ENCODE measurements at regions not wholly inside any gene's neighbourhood (a gene's known extent, or its start where the extent isn't known, plus 50 kb on each side); places are given as distances from the start of the nearest gene placed in this dataset. TPM values are rescaled to one million over a fixed set of nuclear protein-coding genes. Genes with fewer than 3 reads are reported as not detected.

DNA sequence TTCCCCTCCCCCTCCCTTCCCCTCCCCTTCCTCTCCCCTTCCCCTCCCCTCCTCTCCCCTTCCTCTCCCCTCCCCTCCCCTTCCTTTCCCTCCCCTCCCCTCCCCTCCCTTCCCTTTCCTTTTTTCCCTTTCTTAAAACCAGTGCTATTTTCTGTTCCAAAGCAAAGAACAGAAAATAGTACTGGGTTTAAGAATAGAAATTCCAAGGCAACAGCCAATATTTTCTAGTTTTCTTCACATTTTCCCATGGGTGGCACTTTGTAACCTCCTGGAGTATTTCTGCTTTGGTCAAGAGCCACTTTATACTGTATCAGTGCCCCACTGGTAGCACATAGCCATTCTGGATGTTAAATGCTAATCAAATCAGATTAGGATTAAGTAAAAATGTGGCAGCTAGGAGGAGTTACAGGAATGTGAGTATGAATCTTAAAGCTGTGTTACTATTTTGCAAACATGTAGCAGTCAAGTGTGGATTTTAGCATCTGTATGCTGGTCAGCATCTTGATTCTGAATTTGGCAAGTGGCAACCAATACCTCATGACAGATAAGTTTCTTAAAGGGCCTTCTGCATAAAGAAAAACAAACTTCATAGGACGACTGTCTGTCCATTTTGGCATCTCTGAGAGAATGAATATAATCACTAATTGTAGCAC, 126.4 kb downstream of the CEP57L1 start:
- H3K79me1 ChIP-seq (ENCODE audit: low read depth, low read length): no peaks in the 10 kb centered on the region
- no peak overlapping the region for H2BK5ac ChIP-seq (ENCODE audit: low read length)
- no peak overlapping the region for H2BK15ac ChIP-seq (ENCODE audit: low read length)
- H4K8ac ChIP-seq (ENCODE audit: low read depth, low read length): no peak overlapping the region
- no peak for DNase-seq (ENCODE audit: low spot score)
- H3K27ac ChIP-seq (replicated peaks; ENCODE audit: low read length): no peak overlapping the region
- H3K18ac ChIP-seq (ENCODE audit: low read length): no peak overlapping the region
- H2AK5ac ChIP-seq (ENCODE audit: low read depth, low read length): no peak overlapping the region
- H2BK12ac ChIP-seq (ENCODE audit: low read length): no peak overlapping the region
- no peak overlapping the region for H3K4me2 ChIP-seq (ENCODE audit: insufficient read depth, low read length, poor library complexity, severe bottlenecking)
- no peaks in the 10 kb centered on the region for H3K4me1 ChIP-seq (ENCODE audit: control insufficient read depth in 2 of 2, insufficient read depth in 1 of 2, low read depth in 1 of 2, low read length in 2 of 2)
- no peak overlapping the region for H2AFZ ChIP-seq (ENCODE audit: low read length)
- no CpG with 5 or more reads among the region's 1 CpG for WGBS, 2 donors (ENCODE audit: extremely low coverage in 2 of 2, insufficient read length in 2 of 2, insufficient replicate concordance in 1 of 2)
- H3K14ac ChIP-seq (ENCODE audit: low read length): no peak overlapping the region
- peaks cover 0 to 3% of the 10 kb centered on the region in 2 donors for H3K9me3 ChIP-seq (replicated peaks in 1 of 2; ENCODE audit: control insufficient read depth in 2 of 2, insufficient read depth in 1 of 2, low read depth in 1 of 2, low read length in 2 of 2)
- H3K4ac ChIP-seq (ENCODE audit: low read length): no peak overlapping the region
- H2BK120ac ChIP-seq (ENCODE audit: low read depth, low read length): no peak overlapping the region
- no peak overlapping the region for H3K23ac ChIP-seq (ENCODE audit: low read depth, low read length, poor library complexity)
- H4K91ac ChIP-seq (ENCODE audit: low read depth, low read length, poor library complexity): no peak overlapping the region
- no peak overlapping the region for H3K9ac ChIP-seq (ENCODE audit: low read depth, low read length, poor library complexity)
- no peaks in the 10 kb centered on the region for H3K36me3 ChIP-seq (replicated peaks in 1 of 2; ENCODE audit: control insufficient read depth in 2 of 2, insufficient read depth in 2 of 2, low read length in 2 of 2)
- no peak overlapping the region for H3K4me3 ChIP-seq (ENCODE audit: low read length in 2 of 2)
- peaks cover 0 to 3% (median 0%) of the 10 kb centered on the region in 3 experiments for H3K27me3 ChIP-seq (ENCODE audit: control insufficient read depth in 3 of 3, insufficient read depth in 3 of 3, low read depth in 1 of 3, low read length in 3 of 3)

Small RNA genes in the stretch of these regions (small RNA-seq; reads per million reads assigned to genes)
- gene AL359711.1 (ENCODE audit: insufficient read depth) (not detected), gene RNY3P11 (ENCODE audit: insufficient read depth) (not detected)

Measured in neuronal stem cell (in vitro differentiated cells).